RPMI7951 (cell line): ENCODE measurements at regions not wholly inside any gene's neighbourhood (a gene's known extent, or its start where the extent isn't known, plus 50 kb on each side); places are given as distances from the start of the nearest gene placed in this dataset.

Experiments used
- DNase-seq: peaks from one replicate; pipeline ENCODE4 v3.0.0-alpha.2; 2012; ENCODE audit warnings: low read depth

DNA sequence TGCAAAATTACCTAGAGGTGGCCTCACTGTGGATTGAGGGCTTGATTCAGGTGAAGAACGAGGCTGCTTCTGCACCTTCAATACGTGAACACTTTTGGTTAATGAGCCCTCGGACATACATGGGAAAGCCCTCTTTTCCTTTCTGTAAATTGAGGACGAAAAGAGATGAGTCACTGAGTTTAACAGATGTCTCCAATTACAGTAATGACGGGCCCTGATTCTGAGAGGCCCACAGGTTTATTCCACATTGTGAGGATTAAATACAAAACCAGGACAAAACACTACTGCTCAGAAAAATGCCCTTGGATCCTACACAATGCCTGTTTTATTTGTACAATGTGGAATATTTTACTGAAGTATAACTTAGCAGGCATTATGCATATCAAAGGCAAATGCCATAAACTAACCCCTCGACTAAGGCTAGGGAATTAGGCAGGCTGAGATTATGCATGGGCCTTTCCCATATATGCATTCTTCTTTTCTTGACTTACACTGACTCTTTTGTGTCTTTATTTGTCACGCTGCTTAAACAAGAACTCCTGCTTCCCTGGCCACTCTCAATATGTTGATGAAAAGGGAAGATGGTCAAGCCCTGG lies 819.9 kb downstream of the OLFM4 start:
- no peak for DNase-seq

- no peak for DNase-seq
Observed at GRCh38 chr13:53854321-53854720, 825.7 kb downstream of the OLFM4 start.

GRCh38 chr13:53856573-53857195 lies 828.1 kb downstream of the OLFM4 start:
- DNase-seq: no peak

DNA sequence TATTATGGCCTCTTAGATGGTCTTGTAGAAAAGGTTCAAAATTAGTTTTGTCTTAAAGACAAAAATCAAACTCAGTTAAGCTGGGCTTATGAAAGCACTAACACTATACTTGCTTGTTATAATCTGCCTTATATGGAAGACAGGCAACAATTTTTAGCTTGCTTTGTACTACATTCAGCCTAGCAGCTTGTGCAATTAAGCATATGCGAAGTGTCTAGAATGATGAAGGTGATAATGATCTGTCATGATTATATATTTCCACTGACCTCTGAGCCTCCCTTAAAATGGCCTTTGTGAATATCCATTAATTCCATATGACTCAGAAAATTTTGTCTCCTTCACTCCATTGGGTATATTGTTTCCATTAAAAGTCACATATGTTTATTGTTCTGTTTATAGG lies 834.9 kb downstream of the OLFM4 start:
- DNase-seq: no peak

- DNase-seq: no peak
Observed at GRCh38 chr13:53873558-53873957, 844.9 kb downstream of the OLFM4 start.

DNA sequence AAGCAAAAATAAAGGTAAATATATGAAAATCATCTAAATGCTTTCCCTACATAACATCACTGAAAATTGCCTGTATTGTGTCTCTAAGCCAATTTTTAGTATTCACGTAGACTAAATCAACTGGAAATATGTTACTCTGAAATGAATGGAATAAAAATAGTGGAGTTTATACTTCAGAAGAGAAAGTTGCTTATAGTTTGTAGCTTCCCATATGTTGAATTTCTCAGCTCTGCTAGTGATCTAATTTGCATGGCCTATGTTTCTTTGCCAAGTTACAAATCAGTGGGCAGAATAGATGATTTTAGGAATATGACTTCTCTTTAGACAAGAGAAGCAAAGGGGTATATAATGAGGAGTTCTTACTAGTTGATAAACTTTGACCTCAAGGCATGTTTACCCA lies 850.2 kb downstream of the OLFM4 start:
- no peak for DNase-seq

DNA sequence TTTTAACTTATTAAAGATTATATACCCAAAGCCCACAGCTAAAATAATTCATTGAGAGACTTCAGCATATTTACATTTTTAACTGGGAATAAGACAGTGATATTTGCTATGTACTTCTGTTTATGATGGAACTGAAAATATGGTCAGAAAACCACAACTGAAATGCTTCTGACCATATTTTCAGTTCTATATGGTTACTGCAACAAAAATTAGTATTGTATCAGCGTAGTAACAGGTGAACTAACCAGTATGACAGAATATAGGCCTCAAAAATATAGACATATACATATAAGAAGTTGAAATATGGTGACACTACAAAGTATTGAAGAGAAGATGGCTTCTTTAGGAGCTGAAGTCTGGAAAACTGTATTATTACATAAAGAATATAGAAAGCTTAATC lies 857.4 kb downstream of the OLFM4 start:
- DNase-seq: no peak

DNA sequence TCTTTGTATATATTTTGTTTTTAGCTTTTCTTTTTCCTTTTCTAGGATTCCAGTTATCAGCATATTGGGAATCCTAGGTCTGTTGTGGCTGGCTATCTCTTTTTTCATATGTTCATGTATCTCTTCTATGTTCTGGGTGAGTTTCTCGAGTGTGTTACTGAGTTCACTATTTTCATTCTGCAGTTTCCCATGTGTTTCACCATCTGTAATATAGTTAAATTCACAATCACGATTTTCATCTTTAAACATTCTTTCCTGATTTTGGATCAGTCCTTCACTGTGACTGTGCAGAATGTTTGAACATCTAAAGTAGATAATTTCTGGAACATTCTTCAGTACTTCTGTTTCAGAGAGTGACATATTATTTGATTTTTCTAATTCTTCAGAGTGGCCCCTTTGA lies 862.1 kb downstream of the OLFM4 start:
- no peak for DNase-seq

- no peak for DNase-seq
Observed at GRCh38 chr13:53901593-53901992, 873.0 kb downstream of the OLFM4 start.

DNA sequence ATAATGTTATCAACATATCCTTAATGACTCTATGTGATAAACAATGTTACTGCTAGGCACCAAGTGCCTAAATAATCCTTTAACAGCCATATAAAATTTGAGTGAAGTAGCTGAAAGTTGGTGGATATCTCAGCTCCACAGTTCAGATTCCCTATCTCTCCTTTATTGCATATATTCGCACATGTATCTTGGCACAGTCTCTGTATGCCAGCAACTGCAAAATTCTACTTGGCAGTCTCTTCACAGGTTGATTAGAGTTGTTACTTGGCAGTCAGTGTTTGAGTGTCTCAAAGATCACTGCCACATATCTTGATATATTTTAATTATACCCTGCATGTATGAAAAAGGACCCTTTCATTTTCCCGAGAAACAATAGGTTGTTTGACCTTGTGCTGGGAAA lies 879.3 kb downstream of the OLFM4 start:
- no peak for DNase-seq

- no peak for DNase-seq
Observed at GRCh38 chr13:53920916-53921315, 892.3 kb downstream of the OLFM4 start.

DNA sequence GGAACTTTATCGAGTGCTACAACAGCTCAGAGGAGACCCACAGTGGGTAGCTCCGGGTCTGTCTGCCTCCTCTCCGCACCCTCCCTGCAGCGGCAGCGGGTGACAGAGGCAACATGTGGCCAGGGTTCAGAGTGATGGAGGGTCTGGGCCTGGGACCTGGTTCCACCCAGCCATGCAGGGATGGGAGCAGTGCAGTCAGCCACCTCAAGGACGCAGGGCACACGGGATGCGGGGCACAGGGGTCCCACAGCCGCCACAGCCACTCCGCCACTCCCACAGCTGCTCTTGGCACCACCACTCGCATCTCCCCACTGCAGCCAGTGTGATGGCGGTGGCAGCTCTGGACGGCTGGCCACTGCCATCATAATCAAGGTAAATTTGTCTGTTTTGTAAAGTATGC lies 892.9 kb downstream of the OLFM4 start:
- DNase-seq: no peak

DNA sequence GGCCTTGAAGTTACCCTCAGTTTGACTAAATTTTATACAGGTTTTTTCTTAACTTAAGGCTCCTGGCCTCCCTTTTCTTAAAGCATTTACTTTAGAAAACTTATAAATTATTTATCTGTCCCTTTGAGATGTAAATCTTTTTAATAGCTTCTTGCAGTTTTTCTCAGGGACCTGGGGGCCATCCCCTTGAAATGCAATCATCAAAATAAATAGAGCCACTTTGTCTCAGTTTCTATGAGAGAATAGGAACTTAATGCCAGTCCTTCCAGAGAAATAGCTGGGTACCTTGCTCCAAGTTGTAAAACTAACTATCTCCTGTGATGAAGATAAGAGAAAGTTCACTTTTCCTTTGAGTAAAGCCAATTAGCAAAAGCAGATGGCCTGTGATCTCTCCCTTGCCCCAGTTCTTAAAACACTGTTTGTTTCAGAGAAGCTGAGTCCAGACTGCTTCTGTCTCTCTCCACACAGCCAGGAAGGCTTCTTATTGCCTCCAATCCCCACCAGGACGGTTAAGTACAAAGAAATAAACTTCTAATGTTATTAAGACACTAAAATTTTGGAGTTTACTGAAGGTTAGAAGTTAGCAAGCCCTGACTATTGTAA lies 913.1 kb downstream of the OLFM4 start:
- DNase-seq: no peak

DNA sequence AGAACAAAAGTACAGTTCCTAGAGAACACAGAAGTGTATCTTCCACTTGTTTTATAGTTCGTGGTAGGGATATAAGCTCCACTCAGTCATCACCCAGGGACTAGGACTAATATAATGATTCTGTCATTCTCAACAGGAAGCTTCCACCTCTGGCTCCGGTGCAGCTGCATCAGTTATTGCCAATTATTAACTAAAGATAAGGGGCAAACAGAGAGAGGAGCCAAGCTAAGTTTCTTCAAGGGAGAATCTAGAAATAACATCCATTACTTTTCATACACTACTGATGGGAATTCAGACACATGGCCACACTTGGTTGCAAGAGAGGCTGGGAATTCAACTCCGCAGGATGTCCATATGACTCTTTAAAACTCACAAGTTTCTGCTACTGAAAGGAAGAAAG lies 917.9 kb downstream of the OLFM4 start:
- no peak for DNase-seq

- no peak for DNase-seq
Observed at GRCh38 chr13:53953183-53953582, 924.6 kb downstream of the OLFM4 start.
